ENCODE measurements at regions not wholly inside any gene's neighbourhood (a gene's known extent, or its start where the extent isn't known, plus 50 kb on each side); places are given as distances from the start of the nearest gene placed in this dataset.

- no peak overlapping the region for H3K27ac ChIP-seq
These were observed 78.4 kb upstream of the PPP1R26 start for GRCh38 chr9:135401218-135401617.

GRCh38 chr9:135402048-135402738 lies 77.4 kb upstream of the PPP1R26 start:
- no peak for TF ChIP-seq CTCF (IDR thresholded peaks at IDR 0.05)
- no peak for TF ChIP-seq POLR2AphosphoS5 (IDR thresholded peaks at IDR 0.05; ENCODE audit: insufficient read depth in 1 of 2, low read depth in 1 of 2)
- no peak for TF ChIP-seq POLR2A (IDR thresholded peaks at IDR 0.05)
- Histone ChIP-seq H3K36me3 (no peaks in the 10 kb centered on the region), H3K4me1 (no peaks in the 10 kb centered on the region), H3K27me3 (no peaks in the 10 kb centered on the region), H3K4me3 (no peak overlapping the region), H3K27ac (no peak overlapping the region), H3K9me3 (no peaks in the 10 kb centered on the region)
- DNase-seq (ENCODE audit: extremely low spot score in 2 of 2) = no peak
- intact Hi-C loops (cut with DNase I) = loop anchor here (10.0 kb wide), 1 partner anchor 607 kb away; no protein-coding TSS in a partner anchor

More at GRCh38 chr9:135401218-135401617, 78.4 kb upstream of the PPP1R26 start:
- TF ChIP-seq CTCF (IDR thresholded peaks at IDR 0.05) (no peak), POLR2AphosphoS5 (IDR thresholded peaks at IDR 0.05; ENCODE audit: insufficient read depth in 1 of 2, low read depth in 1 of 2) (no peak), POLR2A (IDR thresholded peaks at IDR 0.05) (no peak)
- no peak for DNase-seq (ENCODE audit: extremely low spot score in 2 of 2)
- no peaks in the 10 kb centered on the region for H3K27me3 ChIP-seq
- no peaks in the 10 kb centered on the region for H3K36me3 ChIP-seq
- intact Hi-C loops (cut with DNase I) = loop anchor here (10.0 kb wide), 1 partner anchor 606 kb away; no protein-coding TSS in a partner anchor
- no peaks in the 10 kb centered on the region for H3K4me1 ChIP-seq
- H3K4me3 ChIP-seq = no peak overlapping the region
- peaks cover under 1% of the 10 kb centered on the region for H3K9me3 ChIP-seq

GRCh38 chr9:135402739-135403695 lies 76.6 kb upstream of the PPP1R26 start:
- DNase-seq (ENCODE audit: extremely low spot score in 2 of 2) = no peak
- Histone ChIP-seq H3K4me3 (no peak overlapping the region), H3K9me3 (no peaks in the 10 kb centered on the region), H3K36me3 (no peaks in the 10 kb centered on the region), H3K27ac (no peak overlapping the region), H3K4me1 (no peaks in the 10 kb centered on the region), H3K27me3 (no peaks in the 10 kb centered on the region)
- intact Hi-C loops (cut with DNase I) = loop anchor here (10.0 kb wide), 1 partner anchor 608 kb away; no protein-coding TSS in a partner anchor
- TF ChIP-seq POLR2AphosphoS5 (IDR thresholded peaks at IDR 0.05; ENCODE audit: insufficient read depth in 1 of 2, low read depth in 1 of 2) = no peak
- TF ChIP-seq CTCF (IDR thresholded peaks at IDR 0.05) = no peak
- no peak for TF ChIP-seq POLR2A (IDR thresholded peaks at IDR 0.05)

- no peak for TF ChIP-seq POLR2A (IDR thresholded peaks at IDR 0.05)
- TF ChIP-seq CTCF (IDR thresholded peaks at IDR 0.05) = no peak
- TF ChIP-seq POLR2AphosphoS5 (IDR thresholded peaks at IDR 0.05; ENCODE audit: insufficient read depth in 1 of 2, low read depth in 1 of 2) = no peak
- H3K27ac ChIP-seq = no peak overlapping the region
- intact Hi-C loops (cut with DNase I) = loop anchor here (10.0 kb wide), 1 partner anchor 609 kb away; no protein-coding TSS in a partner anchor
- no peaks in the 10 kb centered on the region for H3K36me3 ChIP-seq
- H3K4me1 ChIP-seq = no peaks in the 10 kb centered on the region
- no peak for DNase-seq (ENCODE audit: extremely low spot score in 2 of 2)
- H3K9me3 ChIP-seq = no peaks in the 10 kb centered on the region
- no peaks in the 10 kb centered on the region for H3K27me3 ChIP-seq
- no peak overlapping the region for H3K4me3 ChIP-seq
These were observed 75.7 kb upstream of the PPP1R26 start for GRCh38 chr9:135403733-135404450.

All from vagina (tissue), 2 donors.